Neural crest cell (in vitro differentiated cells): ENCODE measurements at regions not wholly inside any gene's neighbourhood (a gene's known extent, or its start where the extent isn't known, plus 50 kb on each side); places are given as distances from the start of the nearest gene placed in this dataset.

Experiments used
- DNase-seq: peaks from one replicate; pipeline ENCODE4 v3.0.0; 2021; ENCODE audit warnings: low read depth, mixed read lengths, low spot score
- H3K27ac Mint-ChIP-seq: one replicate; pipeline ENCODE4 v1.8.0; 2021; ENCODE audit warnings: mild to moderate bottlenecking, mixed read lengths; ENCODE audit not compliant: unreplicated experiment
- H3K27me3 Mint-ChIP-seq: 2 replicates; pipeline ENCODE4 v1.8.0; 2021; ENCODE audit warnings: low read depth, mild to moderate bottlenecking, mixed read lengths
- H3K36me3 Mint-ChIP-seq: 2 replicates; pipeline ENCODE4 v1.8.0; 2021; ENCODE audit warnings: low read depth, mild to moderate bottlenecking, mixed read lengths
- H3K4me1 Mint-ChIP-seq: 2 replicates; pipeline ENCODE4 v1.8.0; 2021; ENCODE audit warnings: mixed read lengths
- H3K4me3 Mint-ChIP-seq: one replicate; pipeline ENCODE4 v1.8.0; 2021; ENCODE audit warnings: mild to moderate bottlenecking, mixed read lengths
- H3K9me3 Mint-ChIP-seq: 2 replicates; pipeline ENCODE4 v1.8.0; 2021; ENCODE audit warnings: mixed read lengths
- TF ChIP-seq, protein P1 (sequence below): fragments of 200-600 bp; sonication (generic); conservative IDR thresholded peaks from 2 replicates; pipeline ENCODE4 v1.5.0; 2021; ENCODE audit warnings: antibody characterized with exemption, mild to moderate bottlenecking

DNA sequence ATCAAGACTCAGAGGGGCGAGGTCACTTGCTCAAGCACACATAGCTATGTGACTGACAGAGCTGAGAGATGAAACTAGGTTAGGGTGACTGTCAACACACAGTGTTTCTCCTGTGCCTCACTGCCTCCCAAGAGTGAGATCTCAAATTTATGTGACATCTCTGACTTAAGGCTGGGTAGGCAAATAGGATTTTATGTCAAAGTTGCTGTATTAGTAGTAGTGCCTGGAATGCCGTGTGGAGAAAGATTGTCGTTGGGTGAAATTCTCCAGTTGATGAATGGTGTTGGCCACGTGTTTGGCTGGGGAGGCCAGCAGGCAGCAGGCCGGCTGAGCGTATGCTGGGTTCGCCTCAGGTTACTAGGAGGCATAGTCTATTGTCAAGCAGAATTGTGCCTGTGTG lies 148.3 kb upstream of the BMPER start:
- TF ChIP-seq, protein P1, sequence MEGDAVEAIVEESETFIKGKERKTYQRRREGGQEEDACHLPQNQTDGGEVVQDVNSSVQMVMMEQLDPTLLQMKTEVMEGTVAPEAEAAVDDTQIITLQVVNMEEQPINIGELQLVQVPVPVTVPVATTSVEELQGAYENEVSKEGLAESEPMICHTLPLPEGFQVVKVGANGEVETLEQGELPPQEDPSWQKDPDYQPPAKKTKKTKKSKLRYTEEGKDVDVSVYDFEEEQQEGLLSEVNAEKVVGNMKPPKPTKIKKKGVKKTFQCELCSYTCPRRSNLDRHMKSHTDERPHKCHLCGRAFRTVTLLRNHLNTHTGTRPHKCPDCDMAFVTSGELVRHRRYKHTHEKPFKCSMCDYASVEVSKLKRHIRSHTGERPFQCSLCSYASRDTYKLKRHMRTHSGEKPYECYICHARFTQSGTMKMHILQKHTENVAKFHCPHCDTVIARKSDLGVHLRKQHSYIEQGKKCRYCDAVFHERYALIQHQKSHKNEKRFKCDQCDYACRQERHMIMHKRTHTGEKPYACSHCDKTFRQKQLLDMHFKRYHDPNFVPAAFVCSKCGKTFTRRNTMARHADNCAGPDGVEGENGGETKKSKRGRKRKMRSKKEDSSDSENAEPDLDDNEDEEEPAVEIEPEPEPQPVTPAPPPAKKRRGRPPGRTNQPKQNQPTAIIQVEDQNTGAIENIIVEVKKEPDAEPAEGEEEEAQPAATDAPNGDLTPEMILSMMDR = no peak
- no peaks in the 10 kb centered on the region for H3K27me3 Mint-ChIP-seq
- no peaks in the 10 kb centered on the region for H3K9me3 Mint-ChIP-seq
- DNase-seq = no peak
- H3K4me3 Mint-ChIP-seq = no peak overlapping the region
- no peaks in the 10 kb centered on the region for H3K36me3 Mint-ChIP-seq
- no peak overlapping the region for H3K27ac Mint-ChIP-seq
- peaks cover 16% of the 10 kb centered on the region for H3K4me1 Mint-ChIP-seq

GRCh38 chr7:33757563-33758165 lies 147.7 kb upstream of the BMPER start:
- Mint-ChIP-seq H3K4me3 (no peak overlapping the region), H3K36me3 (no peaks in the 10 kb centered on the region), H3K27me3 (no peaks in the 10 kb centered on the region), H3K9me3 (no peaks in the 10 kb centered on the region), H3K27ac (no peak overlapping the region), H3K4me1 (peaks cover 16% of the 10 kb centered on the region)
- TF ChIP-seq, protein P1 = peak; percentile 84
- DNase-seq = peak; percentile 33

DNA sequence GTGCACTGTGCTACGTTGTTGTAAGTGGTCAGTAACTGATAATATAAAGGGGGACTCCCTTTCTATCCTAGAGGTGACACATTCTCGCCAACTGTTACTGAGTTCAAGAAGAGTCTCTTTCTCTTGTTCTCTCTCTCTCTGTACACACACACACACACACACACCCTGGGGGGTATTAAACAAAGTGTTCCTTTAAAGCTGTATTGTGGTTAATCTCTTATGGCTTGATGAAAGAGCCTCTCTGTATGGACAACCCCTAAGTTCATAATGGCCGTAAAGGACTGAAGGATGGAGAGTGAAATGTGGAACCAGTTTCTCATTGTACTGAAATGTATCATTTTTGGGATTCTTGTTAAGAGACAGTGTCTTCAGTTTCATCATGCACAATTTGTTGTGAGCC lies 145.2 kb upstream of the BMPER start:
- H3K27me3 Mint-ChIP-seq = no peaks in the 10 kb centered on the region
- H3K4me1 Mint-ChIP-seq = peaks cover 14% of the 10 kb centered on the region
- no peak for DNase-seq
- no peak overlapping the region for H3K4me3 Mint-ChIP-seq
- H3K9me3 Mint-ChIP-seq = no peaks in the 10 kb centered on the region
- no peak overlapping the region for H3K27ac Mint-ChIP-seq
- TF ChIP-seq, protein P1 = no peak
- no peaks in the 10 kb centered on the region for H3K36me3 Mint-ChIP-seq

DNA sequence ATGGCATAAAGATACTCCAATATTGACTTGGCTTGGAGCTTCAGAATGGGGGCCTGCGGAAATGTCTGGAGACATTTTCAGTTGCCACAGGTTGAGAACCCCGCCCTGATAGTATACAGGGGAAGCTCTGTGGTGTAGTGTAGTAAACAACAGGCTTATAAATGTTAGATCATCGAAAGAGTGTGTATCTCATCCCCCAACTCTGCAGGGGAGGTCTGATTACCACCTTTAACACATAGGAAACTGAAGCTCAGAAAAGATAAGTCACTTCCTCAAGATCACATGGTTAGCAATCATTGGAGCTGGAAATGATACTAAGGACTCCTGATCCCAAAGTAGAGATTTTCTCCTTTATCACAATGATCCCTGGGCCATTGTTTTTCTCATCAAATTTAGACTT lies 144.5 kb upstream of the BMPER start:
- no peak for DNase-seq
- Mint-ChIP-seq H3K36me3 (no peaks in the 10 kb centered on the region), H3K27ac (no peak overlapping the region), H3K4me3 (no peak overlapping the region), H3K4me1 (peaks cover 8% of the 10 kb centered on the region), H3K9me3 (no peaks in the 10 kb centered on the region), H3K27me3 (no peaks in the 10 kb centered on the region)
- TF ChIP-seq, protein P1 = no peak

DNA sequence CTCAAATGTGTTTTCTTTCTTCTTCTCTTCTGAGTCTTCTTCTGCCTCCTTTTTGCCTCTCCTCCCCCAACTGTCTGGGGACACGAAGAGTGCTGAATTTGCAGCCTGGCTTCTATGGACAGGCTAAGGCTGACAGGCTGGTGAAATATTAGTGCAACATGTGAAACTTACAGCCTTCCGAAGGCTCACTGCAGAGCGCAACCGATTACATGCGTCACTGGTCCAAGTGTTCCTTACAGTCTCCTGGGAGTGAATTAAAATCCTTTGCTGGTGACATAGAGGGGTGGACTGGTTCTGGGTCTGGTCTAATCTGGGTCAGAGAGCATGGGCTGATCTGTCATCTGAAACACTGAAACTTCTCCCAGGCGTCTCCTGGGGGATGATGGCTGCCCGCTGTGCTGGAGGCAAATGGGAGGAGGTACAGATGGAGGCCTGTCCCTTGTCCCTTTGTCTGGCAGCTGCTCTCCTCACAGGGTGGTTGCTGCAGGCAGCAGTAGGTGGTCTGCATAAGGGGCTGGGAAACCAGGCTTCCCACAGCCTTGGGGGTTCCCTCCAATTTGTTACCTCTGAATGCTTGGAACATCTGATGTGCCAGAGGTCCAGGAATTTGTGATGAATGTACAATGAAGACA lies 143.8 kb upstream of the BMPER start:
- TF ChIP-seq, protein P1 = no peak
- Mint-ChIP-seq H3K27me3 (no peaks in the 10 kb centered on the region), H3K9me3 (no peaks in the 10 kb centered on the region), H3K4me1 (peaks cover 8% of the 10 kb centered on the region), H3K36me3 (no peaks in the 10 kb centered on the region), H3K27ac (peak overlapping the region; percentile 89), H3K4me3 (no peak overlapping the region)
- no peak for DNase-seq
